Kidney (tissue), 13 donors: ENCODE measurements at regions not wholly inside any gene's neighbourhood (a gene's known extent, or its start where the extent isn't known, plus 50 kb on each side); places are given as distances from the start of the nearest gene placed in this dataset.

ENCODE experiments used
- DNase-seq, 5 donors: peaks; one replicate each; pipeline ENCODE4 v3.0.0-alpha.2; 2013 to 2020
- FAIRE-seq: peaks from 2 replicates; lab custom pipeline; 2012; peaks lifted over from hg19 to GRCh38; lab: Jason Lieb, UNC
- H3K27ac ChIP-seq, 2 donors: one replicate each; pipeline ENCODE4 v1.7.0; 2013; ENCODE audit warnings: low read depth in 2 of 2, low read length in 2 of 2, inconsistent platforms in 1 of 2
- H3K27me3 ChIP-seq: one replicate; pipeline ENCODE4 v1.7.1; 2013; ENCODE audit warnings: low read length, inconsistent platforms; ENCODE audit not compliant: control insufficient read depth, insufficient read depth
- H3K36me3 ChIP-seq, 3 donors: one replicate each; pipeline versions ENCODE4 v1.7.0 to v1.7.1; 2013; ENCODE audit warnings: low read length in 3 of 3, control low read depth in 1 of 3, inconsistent platforms in 1 of 3; ENCODE audit not compliant: insufficient read depth in 3 of 3, control insufficient read depth in 2 of 3
- H3K4me1 ChIP-seq, 3 donors: one replicate each; pipeline versions ENCODE4 v1.7.0 to v1.7.1; 2013; ENCODE audit warnings: low read length in 3 of 3, inconsistent platforms in 1 of 3, low read depth in 1 of 3; ENCODE audit not compliant: control insufficient read depth in 2 of 3, insufficient read depth in 2 of 3
- H3K4me3 ChIP-seq, 3 donors: one replicate each; pipeline versions ENCODE4 v1.7.0 to v1.8.1; 2013; ENCODE audit warnings: low read length in 3 of 3, control low read depth in 1 of 3, inconsistent platforms in 1 of 3
- H3K9ac ChIP-seq, 3 donors: one replicate each; pipeline versions ENCODE4 v1.7.0 to v1.7.1; 2013; ENCODE audit warnings: low read length in 3 of 3, control low read depth in 1 of 3, inconsistent platforms in 1 of 3
- H3K9me3 ChIP-seq, 3 donors: one replicate each; pipeline versions ENCODE4 v1.7.0 to v1.7.1; 2013; ENCODE audit warnings: low read length in 3 of 3, control low read depth in 1 of 3, inconsistent platforms in 1 of 3; ENCODE audit not compliant: control insufficient read depth in 2 of 3, insufficient read depth in 1 of 3
- intact Hi-C: fragments of 100-400 bp; cut with DNase I; formaldehyde crosslinking; loops from one replicate; pipeline ENCODE4 v1.11.1; 2022
- TF ChIP-seq, protein P1 (sequence below): IDR thresholded peaks from 3 replicates; pipeline ENCODE4 v1.5.1; 2012; ENCODE audit warnings: mild to moderate bottlenecking, moderate library complexity, borderline replicate concordance; ENCODE audit not compliant: insufficient read depth; ENCODE audit errors: extremely low read depth
- donor health status: control.
- donor health status: control.
- donor health status: control.
- donor health status: control.
- donor health status: control.
- donor health status: DM: yes; HTN: yes; CAD: no.
- donor health status: Normal renal cell carcinoma (clear cell type).

GRCh38 chr14:55767286-55767685 is 187.3 kb downstream of the KTN1 start:
- H3K9me3 ChIP-seq, result no peaks in the 10 kb centered on the region
- DNase-seq, result no peak
- no peaks in the 10 kb centered on the region for H3K27me3 ChIP-seq
- TF ChIP-seq, protein P1, sequence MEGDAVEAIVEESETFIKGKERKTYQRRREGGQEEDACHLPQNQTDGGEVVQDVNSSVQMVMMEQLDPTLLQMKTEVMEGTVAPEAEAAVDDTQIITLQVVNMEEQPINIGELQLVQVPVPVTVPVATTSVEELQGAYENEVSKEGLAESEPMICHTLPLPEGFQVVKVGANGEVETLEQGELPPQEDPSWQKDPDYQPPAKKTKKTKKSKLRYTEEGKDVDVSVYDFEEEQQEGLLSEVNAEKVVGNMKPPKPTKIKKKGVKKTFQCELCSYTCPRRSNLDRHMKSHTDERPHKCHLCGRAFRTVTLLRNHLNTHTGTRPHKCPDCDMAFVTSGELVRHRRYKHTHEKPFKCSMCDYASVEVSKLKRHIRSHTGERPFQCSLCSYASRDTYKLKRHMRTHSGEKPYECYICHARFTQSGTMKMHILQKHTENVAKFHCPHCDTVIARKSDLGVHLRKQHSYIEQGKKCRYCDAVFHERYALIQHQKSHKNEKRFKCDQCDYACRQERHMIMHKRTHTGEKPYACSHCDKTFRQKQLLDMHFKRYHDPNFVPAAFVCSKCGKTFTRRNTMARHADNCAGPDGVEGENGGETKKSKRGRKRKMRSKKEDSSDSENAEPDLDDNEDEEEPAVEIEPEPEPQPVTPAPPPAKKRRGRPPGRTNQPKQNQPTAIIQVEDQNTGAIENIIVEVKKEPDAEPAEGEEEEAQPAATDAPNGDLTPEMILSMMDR, result no peak
- no peak overlapping the region for H3K4me3 ChIP-seq
- intact Hi-C loops, result no loop called here
- no peaks in the 10 kb centered on the region for H3K36me3 ChIP-seq
- H3K4me1 ChIP-seq, result no peaks in the 10 kb centered on the region
- H3K27ac ChIP-seq, result no peak overlapping the region
- no peak overlapping the region for H3K9ac ChIP-seq
- no peak for FAIRE-seq

DNA sequence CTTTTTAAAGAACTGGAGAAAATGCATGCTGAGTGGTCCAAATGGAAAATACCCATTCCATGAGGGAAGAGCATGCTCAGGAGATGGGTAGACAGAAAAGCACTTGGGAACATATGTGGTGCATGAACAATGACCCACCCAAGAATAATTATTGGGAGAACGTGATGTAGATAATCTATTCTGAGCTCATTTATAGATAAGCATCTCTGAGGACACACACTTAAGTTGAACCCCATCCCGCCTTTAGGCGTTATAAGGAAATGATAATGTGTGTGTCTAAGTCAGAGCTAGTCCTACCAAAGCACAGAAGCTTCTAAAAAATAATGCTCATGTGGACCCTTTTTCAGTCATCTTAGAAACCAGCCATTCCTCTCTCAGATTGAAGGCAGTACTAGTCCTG is 189.9 kb downstream of the KTN1 start:
- DNase-seq (no peak), FAIRE-seq (no peak)
- no peak overlapping the region for H3K4me3 ChIP-seq
- H3K36me3 ChIP-seq, result no peaks in the 10 kb centered on the region
- no peaks in the 10 kb centered on the region for H3K9me3 ChIP-seq
- TF ChIP-seq, protein P1, result no peak
- H3K9ac ChIP-seq, result no peak overlapping the region
- no peaks in the 10 kb centered on the region for H3K4me1 ChIP-seq
- H3K27me3 ChIP-seq, result no peaks in the 10 kb centered on the region
- intact Hi-C loops, result no loop called here
- no peak overlapping the region for H3K27ac ChIP-seq

DNA sequence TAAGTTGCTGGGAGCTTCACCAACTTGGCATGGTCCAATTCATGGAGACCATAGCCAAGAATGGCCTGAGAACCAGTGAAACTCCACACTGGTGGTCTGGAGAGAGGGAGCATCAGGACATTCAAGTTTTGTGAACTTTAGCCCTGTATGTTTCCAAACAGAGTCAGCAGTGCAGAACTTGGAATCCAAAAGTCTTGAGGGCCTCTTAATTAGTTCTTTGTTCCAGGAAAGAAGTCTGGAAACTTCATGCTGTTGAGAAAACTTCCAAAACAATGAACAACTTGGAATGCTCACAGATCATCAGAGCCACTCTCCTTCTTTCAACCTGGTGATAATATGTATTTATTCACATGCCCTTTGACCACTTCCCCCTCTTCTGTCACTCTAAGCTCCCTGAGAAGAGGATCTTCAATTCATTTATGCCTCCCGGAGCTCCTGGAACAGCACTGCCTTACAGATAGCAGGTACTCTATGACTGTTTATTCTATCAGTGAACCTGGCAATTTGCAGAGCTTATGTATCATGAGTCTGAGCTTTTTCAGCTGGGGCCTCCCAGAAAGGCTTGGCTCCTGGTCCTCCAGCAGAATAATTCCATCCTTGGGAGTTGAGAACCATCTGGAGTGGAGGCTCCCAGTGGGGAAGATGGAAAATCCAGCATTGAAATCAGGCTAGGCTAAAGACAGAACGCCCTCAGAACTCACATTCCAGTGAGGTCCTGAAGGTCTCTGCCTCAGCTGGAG is 191.4 kb downstream of the KTN1 start:
- DNase-seq (no peak), FAIRE-seq (no peak)
- Histone ChIP-seq H3K27me3 (no peaks in the 10 kb centered on the region), H3K9me3 (no peaks in the 10 kb centered on the region), H3K36me3 (no peaks in the 10 kb centered on the region), H3K9ac (no peak overlapping the region), H3K27ac (no peak overlapping the region), H3K4me3 (no peak overlapping the region), H3K4me1 (no peaks in the 10 kb centered on the region)
- intact Hi-C loops, result no loop called here
- TF ChIP-seq, protein P1, result no peak

DNA sequence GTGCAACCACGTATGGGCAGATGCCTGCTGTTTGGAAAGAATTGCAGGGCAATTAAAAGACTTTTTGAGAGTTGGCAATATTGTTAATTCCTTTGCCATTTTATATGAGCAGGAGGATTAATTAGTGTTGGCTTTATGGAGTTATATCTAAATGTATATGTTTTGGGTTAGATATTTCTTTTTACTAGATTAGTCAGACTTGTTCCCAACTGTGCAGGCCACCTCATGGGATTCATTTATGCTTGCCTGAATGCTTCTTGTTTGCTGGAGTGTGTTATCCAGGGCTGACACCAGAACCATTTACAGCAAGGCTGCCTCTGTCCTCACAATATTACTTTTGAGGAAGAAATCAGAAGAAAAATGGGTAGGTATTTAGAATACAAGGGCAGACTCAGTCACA is 192.5 kb downstream of the KTN1 start:
- FAIRE-seq (no peak), DNase-seq (no peak)
- no peak overlapping the region for H3K4me3 ChIP-seq
- H3K9ac ChIP-seq, result no peak overlapping the region
- H3K4me1 ChIP-seq, result no peaks in the 10 kb centered on the region
- intact Hi-C loops, result no loop called here
- H3K9me3 ChIP-seq, result no peaks in the 10 kb centered on the region
- no peaks in the 10 kb centered on the region for H3K27me3 ChIP-seq
- no peak overlapping the region for H3K27ac ChIP-seq
- no peaks in the 10 kb centered on the region for H3K36me3 ChIP-seq
- TF ChIP-seq, protein P1, result no peak
